H1 (cell line): ENCODE measurements at regions not wholly inside any gene's neighbourhood (a gene's known extent, or its start where the extent isn't known, plus 50 kb on each side); places are given as distances from the start of the nearest gene placed in this dataset.

Experiments
- CTCF ChIA-PET: fragments of 300-600 bp; sonication (Branson Sonifier 250); formaldehyde crosslinking; loops from one replicate; lab custom pipeline; 2021; ENCODE audit not compliant: partially characterized antibody; lab: Charles Lee
- POLR2A ChIA-PET: fragments of 300-600 bp; sonication (Branson Sonifier 250); formaldehyde crosslinking; loops from one replicate; lab custom pipeline; 2021; ENCODE audit warnings: inconsistent platforms; ENCODE audit not compliant: partially characterized antibody; lab: Charles Lee
- DNase-seq, 2 experiments: peaks; one replicate each; pipeline versions ENCODE4 v3.0.0 to v3.0.0-alpha.2; 2010 to 2022; ENCODE audit warnings: low spot score in 2 of 2, low read depth in 1 of 2, mixed read lengths in 1 of 2
- FAIRE-seq: peaks from 2 replicates; lab custom pipeline; 2011; peaks lifted over from hg19 to GRCh38; lab: Jason Lieb, UNC
- H2AFZ ChIP-seq: 2 replicates; pipeline ENCODE4 v1.8.1; 2012; ENCODE audit warnings: low read length, inconsistent platforms
- H2AK5ac ChIP-seq: 2 replicates; pipeline ENCODE4 v1.6.1; 2013; ENCODE audit warnings: low read depth, low read length
- H2BK120ac ChIP-seq: replicated peaks from 2 replicates; pipeline ENCODE3; 2013; ENCODE audit warnings: low read depth, low read length, inconsistent platforms
- H2BK12ac ChIP-seq: 2 replicates; pipeline ENCODE4 v1.6.1; 2013; ENCODE audit warnings: low read depth, low read length
- H2BK15ac ChIP-seq: 2 replicates; pipeline ENCODE4 v1.6.1; 2013; ENCODE audit warnings: low read length
- H2BK20ac ChIP-seq: 2 replicates; pipeline ENCODE4 v1.6.1; 2013; ENCODE audit warnings: low read length
- H2BK5ac ChIP-seq: 2 replicates; pipeline ENCODE4 v1.6.1; 2013; ENCODE audit warnings: low read depth, low read length
- H3K14ac ChIP-seq: 2 replicates; pipeline ENCODE4 v1.6.1; 2013; ENCODE audit warnings: inconsistent platforms; ENCODE audit not compliant: insufficient read length
- H3K18ac ChIP-seq: 2 replicates; pipeline ENCODE4 v1.6.1; 2013; ENCODE audit warnings: low read length; ENCODE audit errors: extremely low read depth
- H3K23ac ChIP-seq: 2 replicates; pipeline ENCODE4 v1.6.1; 2013; ENCODE audit warnings: inconsistent platforms; ENCODE audit not compliant: insufficient read length
- H3K23me2 ChIP-seq: 2 replicates; pipeline ENCODE4 v1.6.1; 2013; ENCODE audit warnings: low read depth, low read length
- H3K27ac ChIP-seq: 2 replicates; pipeline ENCODE4 v1.6.1; 2011; ENCODE audit warnings: low read depth, low read length, inconsistent platforms
- H3K27me3 ChIP-seq, 4 experiments: replicated peaks in 1 of 4; 1 replicate in 1 of 4; 2 replicates in 3 of 4; pipeline versions ENCODE4 v1.6.1 to v1.8.1; 2011 to 2013; ENCODE audit warnings: low read length in 3 of 4, mild to moderate bottlenecking in 3 of 4, inconsistent platforms in 2 of 4, mixed read lengths in 2 of 4, moderate library complexity in 1 of 4; ENCODE audit not compliant: control insufficient read depth in 3 of 4, insufficient read depth in 3 of 4; ENCODE audit errors: extremely low read depth in 1 of 4
- H3K36me3 ChIP-seq, 4 experiments: 2 replicates each; pipeline versions ENCODE4 v1.6.1 to v1.8.1; 2011 to 2013; ENCODE audit warnings: mild to moderate bottlenecking in 4 of 4, low read length in 3 of 4, moderate library complexity in 2 of 4, control low read depth in 1 of 4, inconsistent platforms in 1 of 4; ENCODE audit not compliant: insufficient read depth in 4 of 4, control insufficient read depth in 2 of 4
- H3K4ac ChIP-seq: replicated peaks from 2 replicates; pipeline ENCODE3; 2013; ENCODE audit warnings: low read length, low read depth, mixed read lengths, inconsistent platforms; ENCODE audit not compliant: insufficient read length
- H3K4me1 ChIP-seq, 4 experiments: replicated peaks in 1 of 4; 1 replicate in 1 of 4; 2 replicates in 3 of 4; pipeline versions ENCODE4 v1.6.1 to v1.8.1; 2011 to 2013; ENCODE audit warnings: low read length in 3 of 4, inconsistent platforms in 2 of 4, mixed read lengths in 1 of 4; ENCODE audit not compliant: insufficient read depth in 4 of 4, control insufficient read depth in 3 of 4
- H3K4me2 ChIP-seq, 2 experiments: 2 replicates each; pipeline versions ENCODE4 v1.6.1 to v1.8.1; 2011 to 2013; ENCODE audit warnings: low read depth in 2 of 2, low read length in 2 of 2, control low read depth in 1 of 2, inconsistent platforms in 1 of 2, mild to moderate bottlenecking in 1 of 2; ENCODE audit not compliant: insufficient read depth in 1 of 2
- H3K4me3 ChIP-seq, 4 experiments: fragments of 200-600, 300-600 bp in 1 of 4; sonication (generic), shearing (Covaris generic), sonication (Bioruptor Twin) in 1 of 4; 2 replicates each; pipeline versions ENCODE4 v1.5.1 to v1.8.1; 2011 to 2016; ENCODE audit warnings: low read length in 4 of 4, low read depth in 3 of 4, control low read depth in 2 of 4, inconsistent platforms in 2 of 4, mild to moderate bottlenecking in 2 of 4, mixed read lengths in 1 of 4, moderate library complexity in 1 of 4; ENCODE audit not compliant: insufficient read depth in 2 of 4; ENCODE audit errors: extremely low read depth in 1 of 4
- H3K56ac ChIP-seq: replicated peaks from 2 replicates; pipeline ENCODE3; 2013; ENCODE audit warnings: low read depth, mild to moderate bottlenecking, mixed read lengths, low read length, inconsistent platforms; ENCODE audit not compliant: insufficient read length
- H3K79me1 ChIP-seq: 2 replicates; pipeline ENCODE4 v1.6.1; 2013; ENCODE audit warnings: low read depth, low read length, control low read depth
- H3K79me2 ChIP-seq, 2 experiments: 2 replicates each; pipeline versions ENCODE4 v1.6.1 to v1.8.1; 2012 to 2013; ENCODE audit warnings: low read length in 2 of 2, mild to moderate bottlenecking in 2 of 2, inconsistent platforms in 1 of 2; ENCODE audit not compliant: insufficient read depth in 2 of 2, control insufficient read depth in 1 of 2
- H3K9ac ChIP-seq, 4 experiments: replicated peaks in 1 of 4; 1 replicate in 1 of 4; 2 replicates in 3 of 4; pipeline versions ENCODE4 v1.6.1 to v1.8.1; 2011 to 2013; ENCODE audit warnings: low read depth in 3 of 4, low read length in 3 of 4, control low read depth in 2 of 4, mild to moderate bottlenecking in 2 of 4, moderate library complexity in 2 of 4, inconsistent platforms in 1 of 4; ENCODE audit errors: extremely low read depth in 1 of 4
- H3K9me3 ChIP-seq, 2 experiments: 2 replicates each; pipeline versions ENCODE4 v1.6.1 to v1.8.1; 2012 to 2013; ENCODE audit warnings: mild to moderate bottlenecking in 2 of 2, moderate library complexity in 2 of 2, control low read depth in 1 of 2, inconsistent platforms in 1 of 2, low read depth in 1 of 2, low read length in 1 of 2, mixed read lengths in 1 of 2; ENCODE audit not compliant: insufficient read depth in 2 of 2
- H4K20me1 ChIP-seq, 2 experiments: replicated peaks in 1 of 2; 2 replicates each; pipeline versions ENCODE3 to v1.8.1; 2011 to 2013; ENCODE audit warnings: inconsistent platforms in 2 of 2, low read length in 2 of 2, mild to moderate bottlenecking in 1 of 2; ENCODE audit not compliant: insufficient read depth in 2 of 2, control insufficient read depth in 1 of 2
- H4K5ac ChIP-seq: 2 replicates; pipeline ENCODE4 v1.6.1; 2013; ENCODE audit warnings: low read length, low read depth, mixed read lengths, inconsistent platforms; ENCODE audit not compliant: insufficient read length
- H4K8ac ChIP-seq: 2 replicates; pipeline ENCODE4 v1.8.0; 2013; ENCODE audit warnings: mild to moderate bottlenecking, moderate library complexity, low read length, inconsistent platforms; ENCODE audit not compliant: insufficient read depth; ENCODE audit errors: extremely low read depth
- H4K91ac ChIP-seq: replicated peaks from 2 replicates; pipeline ENCODE3; 2013; ENCODE audit warnings: low read length, mixed read lengths, inconsistent platforms; ENCODE audit not compliant: insufficient read length
- BRCA1 ChIP-seq: IDR thresholded peaks from 2 replicates; pipeline ENCODE4 v1.6.1; 2012; ENCODE audit warnings: low read depth, low read length, improper control_type of control experiment
- CREB1 ChIP-seq: IDR thresholded peaks from 2 replicates; pipeline ENCODE4 v1.6.1; 2012; ENCODE audit warnings: inconsistent platforms
- E2F6 ChIP-seq: IDR thresholded peaks from 2 replicates; pipeline ENCODE4 v1.6.1; 2012; ENCODE audit warnings: inconsistent platforms
- JUN ChIP-seq: IDR thresholded peaks from 2 replicates; pipeline ENCODE4 v1.6.1; 2011; ENCODE audit warnings: low read depth, mild to moderate bottlenecking, improper control_type of control experiment, low read length
- JUND ChIP-seq: IDR thresholded peaks from 2 replicates; pipeline ENCODE4 v1.6.1; 2011; ENCODE audit warnings: mild to moderate bottlenecking, improper control_type of control experiment, low read length
- KDM1A ChIP-seq: fragments of 200-600, 300-600 bp; sonication (generic); IDR thresholded peaks from 2 replicates; pipeline ENCODE4 v1.7.1; 2016; ENCODE audit warnings: mild to moderate bottlenecking, low read length, borderline replicate concordance
- RBBP5 ChIP-seq: IDR thresholded peaks from 2 replicates; pipeline ENCODE4 v1.7.1; 2012; ENCODE audit warnings: low read depth, mild to moderate bottlenecking, inconsistent platforms, low read length, moderate library complexity, borderline replicate concordance
- SAP30 ChIP-seq: fragments of 300-600 bp; sonication (generic); IDR thresholded peaks from 2 replicates; pipeline ENCODE4 v1.7.1; 2012; ENCODE audit warnings: low read length, moderate library complexity, mild to moderate bottlenecking, inconsistent platforms; ENCODE audit not compliant: insufficient read depth, insufficient replicate concordance
- SIX5 ChIP-seq: IDR thresholded peaks from 2 replicates; pipeline ENCODE4 v1.6.1; 2011; ENCODE audit warnings: mild to moderate bottlenecking, low read depth, low read length
- SUZ12 ChIP-seq: fragments of 200-600 bp; sonication (generic); IDR thresholded peaks from 2 replicates; pipeline ENCODE4 v1.6.1; 2012; ENCODE audit warnings: mild to moderate bottlenecking, inconsistent platforms, low read length, moderate library complexity, mixed read lengths
- USF2 ChIP-seq: IDR thresholded peaks from 2 replicates; pipeline ENCODE4 v1.6.1; 2011; ENCODE audit warnings: low read length, improper control_type of control experiment
- WGBS, 2 experiments: shearing (Covaris generic) in 1 of 2; methylation state at CpG; one replicate each; pipeline versions ENCODE4 v1.1.6 to v1.1.7; 2013 to 2015; ENCODE audit warnings: low lambda C conversion rate in 2 of 2, mixed read lengths in 2 of 2, inconsistent platforms in 1 of 2, low coverage in 1 of 2, missing lambda C conversion rate in 1 of 2; ENCODE audit not compliant: insufficient replicate concordance in 2 of 2, insufficient coverage in 1 of 2, insufficient read length in 1 of 2; ENCODE audit errors: extremely low coverage in 1 of 2, missing lambda C conversion rate in 1 of 2; 5-methylcytosine and 5-hydroxymethylcytosine counted together

DNA sequence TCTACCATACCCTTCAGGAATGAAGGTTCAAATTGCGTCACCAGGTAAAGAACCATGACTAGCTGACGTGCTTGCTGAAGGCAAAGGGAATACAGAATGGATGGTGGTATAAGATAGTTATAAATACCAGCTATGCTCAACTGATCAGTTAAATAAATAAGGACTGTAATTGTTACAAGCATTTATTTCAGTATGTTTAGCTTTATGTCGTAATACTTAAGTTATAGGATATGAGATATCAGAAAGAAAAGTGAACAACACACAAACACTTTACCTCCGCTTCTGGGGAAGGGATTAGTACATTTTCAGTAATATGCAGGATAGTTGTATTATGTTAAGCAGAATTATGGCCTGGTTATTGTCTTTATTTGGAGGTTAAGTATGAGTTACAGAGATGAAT is 416.1 kb downstream of the BTG1 start:
- Histone ChIP-seq H2AFZ (no peak overlapping the region), H2AK5ac (no peak overlapping the region), H3K4me1 (no peaks in the 10 kb centered on the region), H3K4me3 (no peak overlapping the region), H3K27me3 (no peaks in the 10 kb centered on the region), H4K20me1 (no peaks in the 10 kb centered on the region), H2BK120ac (no peak overlapping the region), H3K14ac (no peak overlapping the region), H3K56ac (no peak overlapping the region), H3K36me3 (no peaks in the 10 kb centered on the region), H2BK20ac (no peak overlapping the region), H2BK12ac (no peak overlapping the region), H4K91ac (no peak overlapping the region), H3K18ac (no peak overlapping the region), H3K4me2 (no peak overlapping the region), H3K9ac (no peak overlapping the region), H3K27ac (no peak overlapping the region), H4K5ac (no peak overlapping the region), H3K4ac (no peak overlapping the region), H3K23me2 (no peaks in the 10 kb centered on the region), H2BK5ac (no peak overlapping the region), H3K79me1 (no peaks in the 10 kb centered on the region), H3K79me2 (no peaks in the 10 kb centered on the region), H3K9me3 (no peaks in the 10 kb centered on the region), H3K23ac (no peak overlapping the region), H4K8ac (no peak overlapping the region), H2BK15ac (no peak overlapping the region)
- no peak for DNase-seq
- 95% methylated on average over 4 of the region's 4 CpGs; no CpG with 5 or more reads in 1 of the 2 experiments for WGBS, 2 experiments
- ChIA-PET POLR2A (no interaction called here), CTCF (no interaction called here)
- TF ChIP-seq SIX5 (no peak), USF2 (no peak), E2F6 (no peak), SUZ12 (no peak), CREB1 (no peak), JUND (no peak), SAP30 (no peak), KDM1A (no peak), BRCA1 (no peak), RBBP5 (no peak), JUN (no peak)
- no peak for FAIRE-seq
